HG03097 (cell line): ENCODE measurements at regions not wholly inside any gene's neighbourhood (a gene's known extent, or its start where the extent isn't known, plus 50 kb on each side); places are given as distances from the start of the nearest gene placed in this dataset.

Source experiments
- ATAC-seq: cut with Tn5 transposase; IDR thresholded peaks from one replicate; pipeline ENCODE4 v1.9.1; 2021; ENCODE audit not compliant: unreplicated experiment, low FRiP score

DNA sequence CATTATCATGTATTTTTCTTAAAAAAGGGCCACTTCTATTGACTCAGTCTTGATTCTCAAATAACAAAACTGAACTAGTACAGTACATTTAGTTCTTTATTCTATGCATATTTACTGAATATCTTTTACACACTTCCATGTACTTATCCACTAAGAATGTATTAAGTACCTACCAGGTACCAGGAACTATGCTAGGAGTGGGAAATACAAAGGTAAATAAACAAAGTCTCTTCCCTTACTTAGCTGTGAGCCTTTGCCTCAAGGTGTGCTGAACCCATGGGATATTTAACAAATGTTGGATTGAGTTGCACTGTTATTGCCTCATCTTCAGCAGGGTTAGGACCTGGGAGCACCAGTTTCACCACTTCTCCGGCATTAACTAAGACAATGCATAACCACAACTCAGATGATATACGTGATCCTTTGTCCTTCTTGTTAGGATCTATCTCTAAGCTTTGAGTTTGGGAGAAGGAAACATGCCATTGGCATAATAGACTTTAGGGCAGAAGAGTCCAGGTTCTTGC lies 533.9 kb downstream of the TFAP2B start:
- ATAC-seq: no peak

DNA sequence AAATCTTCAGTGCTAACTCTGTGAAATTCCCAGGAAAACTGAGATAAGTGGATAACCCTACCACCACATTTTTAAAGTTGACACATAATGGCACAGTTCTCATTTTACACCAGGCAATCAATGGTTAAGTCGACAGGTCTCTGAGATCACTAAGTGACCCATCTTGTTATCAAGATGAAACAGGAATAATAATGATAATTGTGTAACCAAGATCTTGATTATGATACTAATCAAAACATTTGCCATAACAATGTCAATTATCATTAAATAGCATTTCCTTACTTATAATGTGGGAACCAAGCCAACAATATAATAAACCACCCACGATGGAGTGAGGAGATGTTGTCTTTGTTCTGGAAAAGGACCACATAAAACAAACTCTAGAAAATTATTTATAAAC lies 541.6 kb downstream of the TFAP2B start:
- no peak for ATAC-seq

DNA sequence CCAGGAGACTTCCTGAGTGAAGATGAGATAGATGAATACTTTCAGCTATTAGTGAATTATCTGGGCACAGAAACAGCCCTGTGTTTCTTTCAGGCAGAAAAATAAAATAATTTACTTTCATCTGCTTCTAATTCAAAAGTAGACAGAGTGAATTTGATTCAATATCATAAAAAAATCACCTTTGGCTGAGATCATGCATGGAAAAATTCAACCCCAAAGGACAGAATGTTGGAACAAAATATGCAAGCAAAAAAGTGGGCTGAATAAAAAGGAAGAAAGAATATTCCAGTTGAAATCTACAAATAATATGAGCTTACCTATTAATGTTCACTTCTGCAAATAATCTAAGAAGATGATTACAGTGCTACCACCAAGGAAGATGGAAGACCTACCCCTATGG lies 546.9 kb downstream of the TFAP2B start:
- no peak for ATAC-seq

DNA sequence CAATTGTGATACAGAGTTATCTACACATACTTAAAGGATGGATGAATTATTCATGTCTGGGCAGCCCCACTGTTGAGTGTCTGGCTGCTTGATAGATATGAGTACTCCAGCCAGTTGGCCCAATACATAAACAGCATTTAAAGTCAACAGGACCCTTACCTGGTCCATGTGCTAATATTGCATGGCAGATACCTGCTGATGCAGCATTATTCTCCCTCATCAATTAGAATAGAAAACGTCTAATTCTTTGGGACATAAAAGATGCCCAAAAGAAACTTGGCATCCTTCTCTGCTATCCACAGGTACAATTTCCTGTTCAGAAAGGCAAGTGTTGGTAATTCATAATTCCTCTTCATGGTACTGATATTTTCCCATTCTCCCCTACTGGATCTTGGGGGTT lies 550.8 kb downstream of the TFAP2B start:
- no peak for ATAC-seq

DNA sequence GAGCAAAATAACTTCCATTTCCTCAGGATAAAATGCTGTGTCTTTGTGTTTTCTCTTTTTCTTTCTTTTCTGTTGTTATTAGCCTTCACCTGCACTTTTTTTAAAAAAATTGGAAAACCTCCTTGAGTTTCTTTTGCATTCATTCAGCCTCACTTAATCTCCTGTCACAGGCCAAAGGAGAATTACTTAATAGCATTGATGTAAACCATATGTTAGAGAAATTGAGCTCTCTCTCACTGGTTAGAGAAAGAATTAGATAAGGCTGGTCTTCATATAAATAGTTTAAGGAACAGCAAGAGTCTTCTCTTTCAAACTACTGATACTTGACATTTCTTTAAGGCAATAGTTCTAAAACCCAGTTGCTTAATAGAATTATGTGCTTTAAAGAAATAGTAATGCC lies 564.2 kb downstream of the TFAP2B start:
- ATAC-seq: no peak

DNA sequence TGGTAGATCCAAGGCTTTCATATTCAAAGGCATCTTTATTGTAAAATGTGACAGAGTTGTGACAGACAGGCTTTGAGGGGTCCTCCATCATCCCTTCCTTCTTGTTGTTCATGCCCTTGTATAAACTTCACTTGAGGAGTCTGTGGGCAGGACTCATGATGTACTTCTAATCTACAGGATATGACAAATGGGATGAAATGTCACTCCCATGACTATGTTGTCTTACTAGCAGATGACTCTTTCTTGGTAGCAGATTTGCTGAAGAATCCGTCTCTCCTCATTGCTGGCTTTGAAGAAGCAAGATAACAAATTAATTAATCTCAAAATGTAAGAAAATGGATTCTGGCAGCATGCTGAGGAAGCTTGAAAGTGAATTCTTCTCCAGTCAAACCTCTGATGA lies 566.1 kb downstream of the TFAP2B start:
- ATAC-seq: no peak

DNA sequence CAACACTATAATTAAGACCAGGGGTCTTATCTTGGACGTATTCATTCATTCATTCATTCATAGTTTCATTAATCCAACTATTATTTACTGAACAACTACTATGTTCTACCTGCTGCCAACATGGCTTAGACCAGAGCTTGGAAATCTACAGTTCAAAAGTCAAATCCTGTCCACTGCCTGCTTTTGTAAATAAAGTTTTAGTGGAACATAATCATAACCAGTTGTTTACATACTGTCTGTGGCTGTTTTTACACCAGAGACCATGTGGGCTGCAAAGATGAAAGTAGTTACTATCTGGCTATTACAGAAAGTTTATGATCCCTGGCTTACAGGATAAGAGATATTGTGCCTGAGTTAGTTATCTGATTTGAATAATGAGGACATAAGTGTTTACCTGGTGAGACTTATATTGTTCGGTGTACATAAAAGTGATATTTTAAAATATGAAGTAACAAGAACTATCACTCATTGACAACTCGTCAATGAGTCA lies 567.7 kb downstream of the TFAP2B start:
- no peak for ATAC-seq

DNA sequence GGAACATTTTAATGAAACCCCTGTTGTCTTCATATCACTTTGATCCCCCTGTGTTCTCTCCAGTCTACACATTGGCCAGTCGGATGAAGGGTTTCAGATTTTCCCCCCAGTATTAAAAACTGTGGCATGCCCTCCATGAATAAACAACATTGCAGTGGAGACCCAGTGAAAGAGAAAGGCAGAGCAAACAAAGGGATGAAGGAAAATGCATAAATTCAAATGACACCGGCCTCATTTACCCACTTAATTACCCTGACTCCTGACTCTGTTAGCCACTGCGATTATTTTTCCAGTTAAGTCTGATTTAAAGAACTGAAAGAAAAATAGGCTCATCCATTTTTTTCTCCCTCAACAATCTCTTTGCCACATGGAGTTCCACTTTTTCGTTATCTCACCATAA lies 569.2 kb downstream of the TFAP2B start:
- ATAC-seq: no peak

DNA sequence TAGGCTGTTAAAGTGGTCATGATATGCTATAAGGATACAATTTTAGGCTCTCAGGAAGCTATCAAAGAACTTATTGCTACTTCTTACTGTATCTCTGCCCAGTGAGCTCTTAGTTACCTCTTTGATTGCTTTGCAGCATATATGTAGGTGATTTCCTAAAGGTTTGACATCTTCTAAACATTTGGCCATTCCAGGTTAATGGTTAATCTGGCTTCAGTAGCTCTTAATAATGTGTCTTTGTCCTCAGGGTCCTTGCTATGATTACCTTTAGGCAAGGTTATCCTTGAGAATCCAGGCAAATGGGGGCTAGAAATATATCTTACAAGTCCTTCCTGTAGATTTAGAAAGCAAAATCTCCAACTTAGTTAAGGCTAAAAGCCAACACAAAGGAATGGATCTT lies 575.4 kb downstream of the TFAP2B start:
- ATAC-seq: no peak

DNA sequence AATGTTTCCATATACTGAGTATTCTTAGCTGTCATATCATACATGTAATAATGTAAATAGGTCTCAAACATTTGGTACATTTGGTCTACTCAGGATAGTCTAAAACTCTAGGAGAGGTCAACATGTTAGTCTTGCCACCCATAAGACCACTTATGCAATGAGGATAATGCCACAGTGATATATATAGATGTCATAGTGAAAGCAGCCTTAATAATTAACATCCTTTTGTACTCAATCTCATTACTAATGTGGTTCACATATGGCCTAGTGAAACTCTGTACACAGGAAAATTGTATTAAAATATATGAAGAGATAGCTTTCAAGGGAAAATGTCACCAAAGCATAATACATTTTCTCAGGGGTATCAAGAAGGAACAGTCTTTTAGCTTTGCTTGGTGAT lies 577.9 kb downstream of the TFAP2B start:
- peak; percentile 82 for ATAC-seq

DNA sequence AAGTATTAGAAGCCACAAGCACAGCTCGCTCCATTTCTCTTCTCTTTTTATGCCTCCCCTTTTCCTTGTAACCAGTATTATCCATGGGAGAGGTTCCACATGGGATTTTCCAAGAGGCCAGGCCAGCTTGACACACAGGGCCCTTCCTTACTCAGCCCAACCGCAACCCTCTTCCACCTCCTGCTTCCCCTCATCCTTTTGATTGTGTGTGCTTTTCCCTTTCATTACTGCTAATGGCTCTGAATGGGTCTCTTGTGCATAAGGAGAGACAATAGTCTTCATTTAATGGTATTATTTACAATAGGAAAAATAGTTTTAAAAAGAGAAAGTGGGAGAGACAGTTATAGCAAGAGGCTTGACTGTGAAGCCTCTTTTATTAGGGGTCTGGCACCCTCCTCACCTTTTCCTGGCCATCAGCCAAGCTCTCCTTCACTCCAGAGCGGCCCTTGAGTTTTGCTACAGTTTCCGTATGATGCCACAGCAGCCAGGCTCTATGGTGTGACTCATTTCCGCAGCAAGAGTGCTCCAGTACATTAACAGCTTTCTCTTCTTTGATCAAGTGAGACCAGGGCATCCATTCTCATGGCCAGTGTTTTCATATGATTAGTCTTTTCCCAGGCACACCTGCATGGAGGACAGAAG lies 579.5 kb downstream of the TFAP2B start:
- no peak for ATAC-seq

DNA sequence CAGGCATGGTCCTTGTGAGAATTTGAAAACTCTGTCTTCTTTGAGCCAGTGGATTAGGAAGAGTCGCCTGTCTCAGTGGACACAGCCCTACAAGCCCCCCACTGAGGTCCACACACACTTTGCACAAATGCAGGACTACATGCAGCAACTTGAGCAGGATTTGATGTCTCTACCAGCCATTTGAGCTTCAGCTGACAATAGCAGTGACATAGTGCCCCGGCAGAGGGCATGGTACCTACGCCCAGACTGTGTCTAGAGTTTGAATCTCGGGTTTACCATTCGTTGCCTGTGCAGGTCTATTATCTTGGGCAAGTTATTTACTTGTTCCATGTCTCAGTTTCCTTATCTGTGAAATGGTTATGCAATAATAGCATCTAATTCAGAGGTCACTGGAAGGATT lies 580.1 kb downstream of the TFAP2B start:
- no peak for ATAC-seq

DNA sequence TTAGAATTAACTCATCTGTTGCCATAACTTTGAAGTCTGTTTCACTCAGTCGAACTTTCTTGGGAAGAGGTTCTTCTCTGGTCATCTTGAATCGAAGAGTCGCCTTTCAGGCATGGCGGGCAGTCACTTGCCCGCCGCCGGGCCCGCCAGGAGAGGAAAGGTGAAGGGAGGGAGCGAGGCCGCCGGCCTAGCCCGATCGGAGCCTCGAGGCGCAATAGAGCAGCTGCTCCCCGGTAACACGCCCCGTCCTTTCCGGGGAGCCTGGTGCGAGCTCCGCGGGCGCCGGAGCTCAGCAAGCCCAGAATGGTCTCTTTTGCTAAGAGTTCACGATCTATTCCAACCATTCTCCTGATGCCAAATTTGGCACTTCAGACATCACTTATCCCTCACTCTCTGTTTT lies 591.8 kb downstream of the TFAP2B start:
- no peak for ATAC-seq

DNA sequence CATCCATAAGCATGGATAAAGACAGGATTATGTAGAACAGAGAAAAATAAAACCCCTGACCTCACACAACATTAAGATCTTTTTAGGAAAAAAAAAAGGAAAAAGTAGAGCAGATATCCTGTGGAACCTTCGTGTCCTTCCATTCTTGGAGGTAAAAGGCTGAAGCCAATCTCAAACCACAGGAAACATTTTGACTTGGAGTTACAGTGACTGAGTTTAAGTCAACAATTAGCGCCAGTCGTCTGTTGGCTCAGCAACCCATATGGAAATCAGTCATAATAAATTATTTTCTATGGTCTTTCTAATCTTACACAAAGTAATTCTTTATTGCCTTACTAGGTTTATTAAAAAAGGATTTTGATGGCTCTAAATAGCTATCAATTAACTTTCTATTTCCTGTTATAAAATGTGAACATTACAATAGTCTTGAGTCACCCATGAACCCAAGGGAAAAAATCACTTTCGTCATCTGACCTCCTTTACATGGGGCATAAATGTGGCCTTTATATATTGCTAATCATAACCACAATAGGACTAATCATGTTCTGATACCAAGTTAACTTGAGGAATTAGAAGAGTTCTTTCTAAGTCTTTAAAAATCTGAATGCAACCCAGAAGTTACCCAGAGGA lies 592.9 kb downstream of the TFAP2B start:
- ATAC-seq: no peak

DNA sequence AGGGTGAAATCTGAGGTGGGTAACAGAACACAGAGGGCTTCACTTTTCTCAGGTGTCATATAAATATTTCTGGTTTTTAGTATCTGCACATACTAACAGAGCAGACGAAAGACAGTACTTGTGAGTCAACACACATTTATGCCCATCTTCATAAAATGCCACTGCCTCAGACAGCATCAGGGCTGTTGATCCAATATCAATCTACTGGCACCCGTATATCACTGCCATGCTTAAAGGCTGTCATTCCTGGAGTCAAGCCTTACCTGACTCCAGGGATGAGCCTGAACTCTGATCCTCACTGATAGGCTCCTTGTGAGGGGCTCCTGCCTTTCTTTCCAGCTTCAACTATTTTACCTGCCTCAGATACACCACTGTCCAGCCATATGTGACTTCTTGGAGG lies 595.7 kb downstream of the TFAP2B start:
- no peak for ATAC-seq

DNA sequence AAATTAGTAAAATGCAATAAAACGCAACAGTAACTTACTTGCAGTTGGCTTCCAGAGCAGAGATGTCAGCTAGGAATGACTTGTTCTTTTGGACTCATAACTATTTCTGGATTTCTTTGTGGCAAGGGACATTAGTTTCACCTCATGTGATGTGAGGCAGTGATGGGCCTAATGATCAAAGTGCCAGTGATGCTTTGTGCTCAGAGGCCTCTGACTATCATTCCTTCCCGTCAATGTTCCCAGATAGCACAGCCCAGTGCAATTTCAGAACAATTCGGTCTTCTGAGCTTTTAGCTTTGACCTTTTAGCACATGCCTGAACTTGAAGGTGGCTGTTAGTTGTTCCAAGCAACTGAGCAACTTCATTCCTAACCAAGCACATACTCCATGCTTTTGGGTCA lies 596.8 kb downstream of the TFAP2B start:
- no peak for ATAC-seq

DNA sequence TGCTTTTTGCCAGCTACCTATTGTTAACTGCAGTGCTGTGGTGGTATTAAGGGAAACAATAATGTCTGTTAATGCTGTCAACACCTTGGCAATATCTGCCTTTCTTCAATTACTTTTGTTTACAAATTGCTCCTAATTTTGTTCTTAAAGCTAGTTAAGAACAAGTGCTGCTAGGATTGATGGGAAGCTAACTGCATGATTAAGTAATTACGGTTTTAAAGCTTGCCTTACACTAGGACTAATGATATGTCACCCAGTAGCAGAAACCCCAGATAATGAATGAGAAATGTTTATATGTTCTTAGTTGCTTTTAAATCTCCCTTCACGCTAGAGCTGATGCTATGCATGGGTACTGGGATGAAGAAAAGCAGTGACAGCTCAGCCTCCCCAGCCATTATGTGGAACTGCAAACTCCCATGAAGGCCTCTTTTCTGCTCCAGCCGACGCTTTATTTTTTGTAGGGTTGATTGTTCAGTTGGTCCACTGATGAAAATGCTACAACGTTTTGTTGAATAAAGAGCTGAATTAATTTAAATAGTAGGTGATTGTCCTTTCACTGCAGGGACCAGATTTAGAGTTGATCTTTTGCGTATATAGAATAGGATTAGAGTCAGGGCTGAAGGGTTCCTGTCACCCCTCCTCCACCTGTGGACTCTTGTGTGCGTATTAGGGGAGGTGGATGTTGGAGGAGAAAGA lies 610.5 kb downstream of the TFAP2B start:
- no peak for ATAC-seq

DNA sequence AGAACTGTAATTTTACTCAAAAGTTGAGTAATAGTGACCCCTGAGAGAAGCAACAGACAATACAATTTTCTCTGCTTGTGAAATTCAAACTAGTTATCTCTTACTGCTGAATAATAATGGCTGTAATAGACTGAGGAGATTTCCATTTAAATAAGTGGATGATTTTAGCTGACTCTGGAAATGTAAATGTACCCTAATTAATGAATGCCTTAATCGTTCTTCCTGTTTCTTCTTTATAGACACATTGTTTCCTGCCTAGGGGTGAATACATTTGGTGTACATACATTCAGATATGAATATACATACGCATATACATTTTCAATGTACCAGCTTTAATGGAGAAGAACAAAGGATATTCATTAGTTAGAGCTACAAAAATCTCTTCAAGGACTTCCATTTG lies 611.9 kb downstream of the TFAP2B start:
- ATAC-seq: no peak

DNA sequence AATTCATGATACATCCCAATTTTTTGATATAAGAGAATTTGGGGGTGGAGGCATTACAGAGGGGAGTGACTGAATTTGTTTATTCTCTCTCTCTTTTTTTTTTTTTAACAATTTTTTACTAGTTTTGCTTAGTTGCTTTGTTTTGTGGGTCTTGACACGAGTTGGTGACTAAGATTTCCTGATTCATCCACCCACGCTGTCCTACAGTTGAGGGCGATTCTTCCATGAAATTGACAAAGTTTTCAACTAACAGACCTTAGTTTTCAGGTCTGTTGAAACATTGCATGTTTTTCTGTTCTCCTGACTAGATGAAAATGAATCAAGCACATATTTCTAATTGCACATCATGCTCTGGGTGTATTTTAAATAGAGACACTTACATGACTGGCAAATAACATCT lies 613.8 kb downstream of the TFAP2B start:
- ATAC-seq: no peak

DNA sequence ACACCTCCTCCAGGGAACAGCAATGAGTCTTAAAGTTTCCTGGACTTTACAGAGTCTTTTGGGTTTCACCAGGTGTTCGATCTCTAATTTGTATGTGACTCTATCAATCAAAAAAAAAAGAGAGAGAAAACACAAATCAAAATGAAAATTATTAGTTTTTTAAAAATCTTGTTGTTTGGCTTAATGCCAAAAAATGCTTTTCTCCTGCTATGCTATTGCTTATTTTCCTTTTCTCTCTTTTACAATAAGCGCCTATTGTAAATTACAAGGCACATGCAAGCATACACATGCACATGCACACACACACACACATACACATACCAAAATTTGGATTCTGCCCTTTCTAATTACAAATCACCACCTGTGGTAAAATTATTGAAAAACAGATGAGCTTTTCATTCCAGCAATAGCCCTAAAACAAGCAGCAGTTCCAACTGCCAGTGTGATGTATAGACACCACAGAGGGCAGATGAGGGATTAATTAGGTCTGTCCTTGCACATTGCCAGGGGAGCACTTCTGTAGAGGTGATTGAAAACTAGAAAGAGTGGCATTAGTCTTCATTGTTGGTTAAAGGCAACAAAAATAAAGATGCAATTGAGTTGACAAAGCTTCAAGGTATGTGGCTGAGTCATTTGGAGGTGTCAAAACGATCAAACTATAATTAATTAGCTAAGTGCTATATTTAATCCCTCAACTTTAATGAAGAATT lies 631.7 kb downstream of the TFAP2B start:
- no peak for ATAC-seq

DNA sequence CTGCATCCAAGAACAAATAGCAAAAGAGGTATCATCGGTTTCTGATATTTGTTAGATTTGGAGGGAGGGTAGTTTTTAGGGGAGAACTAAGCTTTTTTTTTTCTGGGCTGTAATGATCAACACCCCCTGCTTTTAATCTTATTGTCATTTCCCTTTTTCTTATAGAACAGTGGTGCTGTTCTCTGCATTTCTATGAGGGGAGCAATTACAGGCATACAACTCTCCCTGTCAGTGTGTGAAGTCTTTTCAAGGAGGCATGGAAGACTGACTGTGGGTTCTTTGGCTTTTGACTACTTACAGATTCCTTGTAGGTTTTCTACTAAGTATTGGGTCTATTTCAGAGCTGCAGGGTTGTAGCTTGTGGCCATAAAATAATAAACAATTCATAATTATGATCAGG lies 632.3 kb downstream of the TFAP2B start:
- ATAC-seq: no peak
